HG02885 (cell line): ENCODE measurements at regions not wholly inside any gene's neighbourhood (a gene's known extent, or its start where the extent isn't known, plus 50 kb on each side); places are given as distances from the start of the nearest gene placed in this dataset.

ENCODE experiments used
- ATAC-seq: cut with Tn5 transposase; IDR thresholded peaks from one replicate; pipeline ENCODE4 v1.9.1; 2021; ENCODE audit warnings: mild to moderate bottlenecking; ENCODE audit not compliant: unreplicated experiment, poor library complexity

- no peak for ATAC-seq
These were observed 76.6 kb upstream of the LMO1 start for GRCh38 chr11:8340296-8340695.

- no peak for ATAC-seq
These were observed 75.9 kb upstream of the LMO1 start for GRCh38 chr11:8339592-8340022.

DNA sequence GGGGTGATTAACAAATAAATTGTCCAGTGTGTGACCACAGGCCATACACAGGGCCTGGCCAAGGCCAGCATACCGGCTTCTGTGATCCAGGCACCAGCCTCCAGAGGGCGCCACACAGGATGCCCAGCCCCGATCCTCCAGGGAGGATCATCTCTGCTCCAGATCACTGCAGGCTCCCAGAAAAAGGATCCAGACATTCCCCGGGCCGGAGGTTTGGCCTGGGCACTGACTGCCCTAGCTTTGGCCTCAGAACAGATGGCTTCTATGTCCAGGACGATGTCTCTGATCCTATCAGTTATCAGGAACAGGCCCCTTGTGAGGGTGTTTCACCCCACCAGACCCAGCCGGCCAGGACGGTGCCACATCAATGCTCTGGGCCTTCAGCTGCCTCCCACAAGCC lies 74.5 kb upstream of the LMO1 start:
- ATAC-seq: peak; percentile 71

GRCh38 chr11:8337130-8337795 lies 73.6 kb upstream of the LMO1 start:
- ATAC-seq: no peak

- ATAC-seq: no peak
These were observed 72.9 kb upstream of the LMO1 start for GRCh38 chr11:8336356-8337129.

GRCh38 chr11:8335683-8336082 lies 72.0 kb upstream of the LMO1 start:
- no peak for ATAC-seq

DNA sequence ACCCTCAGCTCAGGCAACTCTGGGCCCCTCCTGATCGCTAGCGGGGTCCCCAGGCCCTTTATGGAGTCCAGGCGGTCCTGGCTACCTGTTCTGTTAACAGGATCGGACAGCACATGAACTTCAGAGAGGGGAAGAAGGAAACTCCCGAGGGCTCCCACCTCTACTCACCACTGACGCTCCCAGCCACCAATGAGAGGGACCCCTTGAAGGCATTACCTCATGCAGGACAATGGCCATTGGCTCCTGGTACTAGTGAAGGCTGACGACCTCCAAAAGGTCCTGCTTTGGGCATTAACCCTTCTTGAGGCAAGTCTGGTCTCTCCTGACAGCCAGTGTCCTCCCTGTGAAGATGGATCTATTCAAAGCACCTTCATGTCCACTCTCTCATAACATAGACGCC lies 71.5 kb upstream of the LMO1 start:
- no peak for ATAC-seq

DNA sequence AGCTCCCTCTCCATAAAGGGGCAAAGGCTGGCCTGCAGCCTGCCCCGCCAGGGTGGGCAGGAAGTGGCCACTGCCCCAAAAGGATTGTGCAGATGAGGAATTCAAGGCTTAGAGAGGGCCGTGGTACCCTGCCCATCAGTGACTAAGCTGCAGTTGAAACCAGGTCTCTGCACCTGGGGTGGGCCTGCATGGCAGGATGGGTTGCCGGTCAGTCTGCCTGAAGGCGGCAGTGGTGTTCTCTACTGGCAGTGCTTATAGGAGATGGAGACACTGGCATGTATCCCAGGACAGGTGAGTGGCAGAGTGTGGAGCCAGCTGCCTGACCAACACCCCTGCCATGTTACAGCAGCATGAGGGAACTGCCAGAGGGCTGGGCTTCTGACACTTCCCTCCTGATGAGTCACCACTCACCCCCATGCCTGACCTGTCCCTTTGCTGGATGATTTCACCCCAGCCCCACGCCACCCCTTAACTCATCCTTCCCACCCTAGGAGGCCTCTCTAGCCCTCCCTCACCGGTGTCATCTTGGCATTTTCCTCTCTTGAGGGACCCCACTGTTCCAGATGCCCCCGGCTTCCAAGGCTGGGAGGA lies 70.2 kb upstream of the LMO1 start:
- no peak for ATAC-seq

DNA sequence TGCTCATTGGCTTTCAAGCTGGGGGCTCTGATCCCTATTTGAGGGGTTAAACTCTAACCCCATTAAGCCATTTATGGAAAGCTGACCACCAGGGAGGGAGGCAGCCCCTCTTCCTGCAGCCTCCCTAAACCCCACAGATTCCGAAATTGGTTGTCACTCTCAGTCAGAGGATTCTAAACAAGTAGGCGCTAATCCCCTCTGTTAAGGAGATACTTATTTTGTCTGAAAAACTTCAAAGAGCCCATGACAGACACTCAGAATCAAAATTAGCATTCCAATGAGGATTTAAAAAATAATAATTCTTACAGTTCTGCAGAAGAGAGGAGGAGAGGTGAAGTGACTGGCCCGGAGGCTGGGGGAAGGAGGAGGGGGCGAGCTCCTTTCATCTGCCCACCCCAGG lies 69.7 kb upstream of the LMO1 start:
- ATAC-seq: no peak

DNA sequence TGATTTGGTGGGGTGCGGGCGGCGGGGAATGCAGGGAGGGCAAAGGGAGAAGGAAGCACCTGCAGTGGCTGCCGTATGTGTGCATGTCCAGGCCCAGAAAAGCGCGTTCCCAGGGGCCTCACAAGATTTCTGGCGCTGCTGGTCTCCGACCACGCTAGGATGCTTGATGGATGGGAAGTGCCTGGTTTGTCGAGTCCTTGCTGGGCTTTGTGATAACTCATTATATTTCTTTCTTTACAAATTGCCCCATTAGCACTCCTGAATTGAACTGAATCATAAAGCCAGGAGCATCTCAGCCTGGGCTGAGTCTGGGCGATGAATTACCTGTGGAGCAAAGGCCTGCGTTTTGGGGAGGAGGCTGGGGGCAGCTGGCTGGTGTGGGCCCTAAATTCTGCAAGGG lies 69.2 kb upstream of the LMO1 start:
- ATAC-seq: no peak

DNA sequence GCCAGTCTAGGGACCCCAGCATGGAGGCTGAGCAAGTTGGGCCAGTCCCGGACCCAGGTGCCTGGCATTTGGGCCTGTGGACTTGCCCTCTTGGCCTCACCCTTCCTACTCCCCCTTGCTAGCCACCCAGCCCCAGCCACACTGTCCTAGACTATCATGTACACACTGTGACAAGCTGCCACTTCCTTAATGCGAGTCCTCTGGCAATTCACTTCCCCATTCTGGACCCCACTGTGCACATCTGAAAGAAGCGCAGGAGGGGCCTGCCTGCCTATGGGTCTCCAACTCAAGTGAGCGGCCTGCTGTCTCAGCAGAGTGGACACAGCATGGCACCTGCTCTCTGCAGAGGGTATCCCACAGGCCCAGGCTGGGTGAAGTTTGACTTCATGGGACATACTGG lies 68.5 kb upstream of the LMO1 start:
- no peak for ATAC-seq

- no peak for ATAC-seq
These were observed 68.1 kb upstream of the LMO1 start for GRCh38 chr11:8331767-8332166.

DNA sequence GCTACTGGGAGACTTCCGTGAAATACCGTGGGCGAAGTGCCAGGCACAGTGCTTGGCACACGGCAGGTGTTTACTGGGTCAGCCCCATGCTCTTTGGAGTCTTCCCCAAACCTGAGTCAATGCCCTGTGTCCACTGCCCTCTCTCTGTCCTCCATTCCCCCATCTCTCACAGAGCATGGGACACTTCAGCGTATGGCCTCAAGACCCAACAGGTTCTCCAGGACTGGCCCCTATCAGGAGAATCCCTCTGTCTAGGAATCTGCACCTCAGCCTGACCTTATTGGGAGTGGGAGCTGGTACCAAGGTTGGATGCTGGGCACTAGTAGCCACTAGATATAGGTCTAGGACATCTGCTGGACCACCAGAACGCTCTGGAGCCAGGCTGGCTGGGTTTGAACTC lies 67.2 kb upstream of the LMO1 start:
- no peak for ATAC-seq

DNA sequence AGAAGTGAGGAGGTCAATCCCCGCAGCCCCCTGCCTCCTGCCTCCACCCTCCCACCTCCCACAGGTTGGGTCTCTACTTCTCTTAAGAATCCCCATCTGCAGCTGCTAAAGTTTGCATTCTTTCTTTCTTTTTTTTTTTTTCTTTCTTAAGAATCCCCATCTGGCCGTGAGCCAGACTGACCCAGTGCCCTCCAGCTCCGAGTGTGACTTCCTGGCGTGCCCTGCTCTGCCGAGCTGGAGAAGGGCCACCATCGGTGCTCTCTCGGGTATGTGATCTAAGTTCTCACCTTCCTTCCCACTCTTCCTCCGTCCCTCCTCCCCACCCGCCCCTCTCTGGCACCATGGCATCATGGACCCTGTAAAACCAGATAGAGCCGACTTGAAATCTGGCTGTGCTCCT lies 66.7 kb upstream of the LMO1 start:
- ATAC-seq: no peak

DNA sequence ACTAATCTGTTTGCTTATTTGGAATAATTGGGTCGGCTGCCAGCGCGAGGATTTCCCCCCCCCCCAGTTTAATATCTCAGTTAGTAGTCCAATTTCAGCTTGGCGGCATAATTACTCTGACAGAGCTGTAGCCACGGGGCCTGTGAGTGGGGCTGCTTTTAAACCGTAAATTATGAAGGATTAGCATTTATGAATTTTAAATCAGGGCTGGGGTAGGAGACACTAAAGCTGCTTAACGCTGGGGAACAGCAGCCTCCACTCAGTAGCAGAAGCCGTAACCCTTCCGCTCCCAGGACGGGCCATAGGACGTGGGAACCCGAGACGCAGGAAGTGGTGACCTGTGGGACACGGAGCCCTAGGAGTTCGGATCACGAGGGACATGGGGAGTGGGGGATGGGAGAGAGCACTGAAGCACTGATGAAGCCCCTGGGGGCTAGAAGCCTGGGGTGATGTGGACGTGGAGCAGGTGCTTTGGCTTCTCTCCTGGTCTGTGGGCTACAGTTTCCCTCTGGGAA lies 66.2 kb upstream of the LMO1 start:
- no peak for ATAC-seq

DNA sequence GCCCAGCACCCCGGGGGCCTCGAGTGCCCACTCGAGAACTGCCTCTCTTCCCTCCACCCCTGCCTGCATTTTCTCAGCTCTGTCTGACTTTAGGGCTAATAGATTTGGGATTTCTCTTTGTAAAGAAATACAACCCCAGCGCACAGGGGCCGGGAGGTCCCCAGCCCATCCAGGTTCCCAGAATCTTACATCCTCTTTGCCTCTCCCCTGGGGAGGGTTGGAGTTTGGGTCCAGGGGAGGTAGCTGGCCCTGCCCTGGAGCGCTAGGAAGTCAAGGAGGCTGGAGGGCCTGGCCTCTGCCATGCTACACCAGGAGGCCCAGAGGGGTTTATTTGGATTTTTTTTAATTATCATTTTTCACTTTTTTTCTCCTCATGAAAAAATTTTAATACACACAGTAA lies 65.7 kb upstream of the LMO1 start:
- no peak for ATAC-seq

- ATAC-seq: peak; percentile 68
These were observed 65.2 kb upstream of the LMO1 start for GRCh38 chr11:8328848-8329330.

GRCh38 chr11:8328231-8328794 lies 64.6 kb upstream of the LMO1 start:
- no peak for ATAC-seq

DNA sequence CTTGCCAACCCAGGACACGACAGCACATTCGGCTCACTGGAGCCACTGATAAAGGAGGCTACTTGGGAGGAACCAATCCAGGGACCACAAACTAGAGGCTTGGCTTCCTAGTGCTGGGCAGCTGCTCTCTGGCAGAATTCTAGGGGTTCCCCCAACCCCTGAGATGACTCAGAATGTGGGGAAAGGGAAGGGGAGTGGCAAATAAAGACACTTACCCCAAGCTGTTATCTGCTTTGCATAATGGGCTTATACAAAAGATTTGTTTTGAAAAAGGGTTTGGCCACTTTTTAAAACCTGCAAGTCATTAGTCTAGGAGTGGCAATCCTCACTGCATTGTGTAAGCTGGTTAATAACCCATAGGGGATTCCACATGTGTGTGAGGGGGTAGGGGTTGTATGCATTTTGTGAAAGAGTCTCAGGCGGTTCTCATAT lies 64.1 kb upstream of the LMO1 start:
- peak; percentile 82 for ATAC-seq

DNA sequence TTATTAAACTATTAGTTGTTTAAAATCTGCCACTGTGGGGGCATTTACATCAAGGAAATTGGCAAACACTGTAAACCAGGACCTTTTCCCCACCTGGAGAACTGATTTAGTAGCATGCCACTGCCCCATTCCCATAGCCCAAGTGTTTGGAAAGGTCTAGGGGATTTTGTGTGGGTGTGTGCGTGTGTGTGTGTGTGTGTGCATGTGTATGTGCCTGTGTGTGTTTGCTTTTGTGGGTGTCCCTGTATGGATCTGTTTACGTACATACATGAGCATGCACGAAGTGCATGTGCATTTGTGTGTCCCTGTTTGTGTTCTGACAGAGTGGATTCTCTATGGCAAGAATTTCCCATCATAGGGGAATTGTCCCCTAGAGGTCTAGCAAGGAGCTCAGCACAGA lies 62.7 kb upstream of the LMO1 start:
- ATAC-seq: no peak
